WTC11 (cell line): ENCODE measurements at regions not wholly inside any gene's neighbourhood (a gene's known extent, or its start where the extent isn't known, plus 50 kb on each side); places are given as distances from the start of the nearest gene placed in this dataset.

Source experiments
- ATF3 ChIP-seq: sonication (generic); formaldehyde crosslinking; conservative IDR thresholded peaks from 2 replicates; pipeline ENCODE4 v1.8.1; 2022; ENCODE audit warnings: mild to moderate bottlenecking, missing genetic modification reagents
- CTCF ChIP-seq: fragments of 200-600 bp; IDR thresholded peaks from 2 replicates; pipeline ENCODE4 v1.8.0; 2022; ENCODE audit warnings: antibody characterized with exemption
- ESRRA ChIP-seq: sonication (generic); formaldehyde crosslinking; IDR thresholded peaks from 2 replicates; pipeline ENCODE4 v1.8.1; 2022; ENCODE audit warnings: mild to moderate bottlenecking, missing genetic modification reagents, borderline replicate concordance
- FOXK1 ChIP-seq: sonication (generic); formaldehyde crosslinking; IDR thresholded peaks from 2 replicates; pipeline ENCODE4 v1.8.0; 2022; ENCODE audit warnings: mild to moderate bottlenecking, moderate library complexity, missing genetic modification reagents
- JUN ChIP-seq: sonication (generic); formaldehyde crosslinking; IDR thresholded peaks from 2 replicates; pipeline ENCODE4 v1.8.0; 2023; ENCODE audit warnings: mild to moderate bottlenecking, missing genetic modification reagents
- KAT7 ChIP-seq: sonication (generic); formaldehyde crosslinking; IDR thresholded peaks from 2 replicates; pipeline ENCODE4 v1.8.1; 2023; ENCODE audit warnings: missing genetic modification reagents, mild to moderate bottlenecking, borderline replicate concordance
- MAX ChIP-seq: sonication (generic); formaldehyde crosslinking; IDR thresholded peaks from 2 replicates; pipeline ENCODE4 v1.8.0; 2022; ENCODE audit warnings: mild to moderate bottlenecking, missing genetic modification reagents
- MYBL2 ChIP-seq: sonication (generic); formaldehyde crosslinking; IDR thresholded peaks from 2 replicates; pipeline ENCODE4 v1.8.1; 2023; ENCODE audit warnings: mild to moderate bottlenecking, moderate library complexity, missing genetic modification reagents
- NR2C2 ChIP-seq: sonication (generic); formaldehyde crosslinking; IDR thresholded peaks from 2 replicates; pipeline ENCODE4 v1.8.0; 2022; ENCODE audit warnings: mild to moderate bottlenecking, missing genetic modification reagents
- USF2 ChIP-seq: sonication (generic); formaldehyde crosslinking; IDR thresholded peaks from 2 replicates; pipeline ENCODE4 v1.8.1; 2023; ENCODE audit warnings: mild to moderate bottlenecking, missing genetic modification reagents, moderate library complexity
- ZNF423 ChIP-seq: fragments of 250-450 bp; sonication (Bioruptor Pico); IDR thresholded peaks from 2 replicates; pipeline ENCODE4 v2.1.2; 2022; ENCODE audit warnings: mild to moderate bottlenecking, moderate library complexity

- TF ChIP-seq MAX (CRISPR knock-in tag) (no peak), ESRRA (CRISPR knock-in tag) (no peak), NR2C2 (no peak), CTCF (no peak), JUN (CRISPR knock-in tag) (no peak), MYBL2 (CRISPR knock-in tag) (no peak), FOXK1 (no peak), ATF3 (CRISPR knock-in tag) (no peak), KAT7 (CRISPR knock-in tag) (no peak), USF2 (CRISPR knock-in tag) (no peak), ZNF423 (no peak)
Observed at GRCh38 chr6:21451546-21452013, 142.0 kb upstream of the SOX4 start.
